Body of pancreas (tissue), 4 donors: ENCODE measurements at regions not wholly inside any gene's neighbourhood (a gene's known extent, or its start where the extent isn't known, plus 50 kb on each side); places are given as distances from the start of the nearest gene placed in this dataset.

ENCODE experiments used
- ATAC-seq: fragments of 150-250 bp; one replicate; pipeline ENCODE4 v1.9.1; 2016
- DNase-seq, 4 donors: peaks; one replicate each; pipeline ENCODE4 v3.0.0-alpha.2; 2019
- H3K27ac ChIP-seq, 4 donors: fragments of 200-600 bp; sonication (generic); 1 replicate in 3 of 4; 2 replicates in 1 of 4; pipeline versions ENCODE4 v1.5.1 to v1.6.1; 2016 to 2019; ENCODE audit warnings: mild to moderate bottlenecking in 1 of 4, mixed read lengths in 1 of 4, moderate library complexity in 1 of 4
- H3K27me3 ChIP-seq, 2 donors: fragments of 200-600 bp; sonication (generic); one replicate each; pipeline ENCODE4 v1.6.0; 2016; ENCODE audit warnings: mild to moderate bottlenecking in 1 of 2
- H3K36me3 ChIP-seq, 2 donors: fragments of 200-600 bp; sonication (generic); replicated peaks in 1 of 2; 2 replicates each; pipeline ENCODE4 v1.5.1; 2016; ENCODE audit warnings: low read depth in 2 of 2; ENCODE audit not compliant: insufficient read depth in 1 of 2
- H3K4me1 ChIP-seq: fragments of 200-600 bp; sonication (generic); one replicate; pipeline ENCODE4 v1.6.0; 2016
- H3K4me3 ChIP-seq, 2 donors: fragments of 200-600 bp; sonication (generic); 1 replicate in 1 of 2; 2 replicates in 1 of 2; pipeline ENCODE4 v1.5.1; 2016 to 2019
- H3K9me3 ChIP-seq, 3 donors: fragments of 200-600 bp; sonication (generic); 1 replicate in 2 of 3; 2 replicates in 1 of 3; pipeline ENCODE4 v1.5.1; 2016
- POLR2A ChIP-seq, 3 donors: fragments of 450-650 bp; IDR thresholded peaks; one replicate each; pipeline ENCODE4 v1.6.1; 2016; ENCODE audit warnings: antibody characterized with exemption in 3 of 3, mild to moderate bottlenecking in 2 of 3
- WGBS, 2 donors: methylation state at CpG; one replicate each; pipeline ENCODE4 v1.1.5; 2017; 5-methylcytosine and 5-hydroxymethylcytosine counted together
- intact Hi-C: fragments of 100-400 bp; cut with DNase I; formaldehyde crosslinking; loops from one replicate; pipeline ENCODE4 v1.15.1; 2023
- TF ChIP-seq, protein P1 (sequence below), 7 experiments: fragments of 450-650 bp in 4 of 7; fragments of 200-600 bp in 3 of 7; sonication (generic) in 3 of 7; IDR thresholded peaks; one replicate each; pipeline ENCODE4 v1.5.1; 2016 to 2019; ENCODE audit warnings: antibody characterized with exemption in 7 of 7

- H3K36me3 ChIP-seq: no peaks in the 10 kb centered on the region
- 74 to 81% methylated on average over 2 of the region's 2 CpGs for WGBS, 2 donors
- no peaks in the 10 kb centered on the region for H3K27me3 ChIP-seq
- H3K4me3 ChIP-seq: no peak overlapping the region
- TF ChIP-seq, protein P1, sequence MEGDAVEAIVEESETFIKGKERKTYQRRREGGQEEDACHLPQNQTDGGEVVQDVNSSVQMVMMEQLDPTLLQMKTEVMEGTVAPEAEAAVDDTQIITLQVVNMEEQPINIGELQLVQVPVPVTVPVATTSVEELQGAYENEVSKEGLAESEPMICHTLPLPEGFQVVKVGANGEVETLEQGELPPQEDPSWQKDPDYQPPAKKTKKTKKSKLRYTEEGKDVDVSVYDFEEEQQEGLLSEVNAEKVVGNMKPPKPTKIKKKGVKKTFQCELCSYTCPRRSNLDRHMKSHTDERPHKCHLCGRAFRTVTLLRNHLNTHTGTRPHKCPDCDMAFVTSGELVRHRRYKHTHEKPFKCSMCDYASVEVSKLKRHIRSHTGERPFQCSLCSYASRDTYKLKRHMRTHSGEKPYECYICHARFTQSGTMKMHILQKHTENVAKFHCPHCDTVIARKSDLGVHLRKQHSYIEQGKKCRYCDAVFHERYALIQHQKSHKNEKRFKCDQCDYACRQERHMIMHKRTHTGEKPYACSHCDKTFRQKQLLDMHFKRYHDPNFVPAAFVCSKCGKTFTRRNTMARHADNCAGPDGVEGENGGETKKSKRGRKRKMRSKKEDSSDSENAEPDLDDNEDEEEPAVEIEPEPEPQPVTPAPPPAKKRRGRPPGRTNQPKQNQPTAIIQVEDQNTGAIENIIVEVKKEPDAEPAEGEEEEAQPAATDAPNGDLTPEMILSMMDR (IDR thresholded peaks at IDR 0.05): no peak
- TF ChIP-seq POLR2A (IDR thresholded peaks at IDR 0.05): no peak
- no peak overlapping the region for H3K27ac ChIP-seq
- H3K4me1 ChIP-seq: peaks cover under 1% of the 10 kb centered on the region
- ATAC-seq (no peak), DNase-seq (no peak)
- intact Hi-C loops: no loop called here
- no peaks in the 10 kb centered on the region for H3K9me3 ChIP-seq
These were observed 316.5 kb upstream of the ROBO2 start for GRCh38 chr3:76723366-76723765.

- Histone ChIP-seq H3K27me3 (no peaks in the 10 kb centered on the region), H3K9me3 (no peaks in the 10 kb centered on the region), H3K36me3 (no peaks in the 10 kb centered on the region), H3K4me3 (no peak overlapping the region), H3K27ac (no peak overlapping the region), H3K4me1 (peaks cover 3% of the 10 kb centered on the region)
- TF ChIP-seq, protein P1 (IDR thresholded peaks at IDR 0.05): no peak
- TF ChIP-seq POLR2A (IDR thresholded peaks at IDR 0.05): no peak
- ATAC-seq (no peak), DNase-seq (no peak)
- intact Hi-C loops: no loop called here
- 90 to 91% methylated on average over 1 of the region's 1 CpG for WGBS, 2 donors
These were observed 315.8 kb upstream of the ROBO2 start for GRCh38 chr3:76724075-76724474.

DNA sequence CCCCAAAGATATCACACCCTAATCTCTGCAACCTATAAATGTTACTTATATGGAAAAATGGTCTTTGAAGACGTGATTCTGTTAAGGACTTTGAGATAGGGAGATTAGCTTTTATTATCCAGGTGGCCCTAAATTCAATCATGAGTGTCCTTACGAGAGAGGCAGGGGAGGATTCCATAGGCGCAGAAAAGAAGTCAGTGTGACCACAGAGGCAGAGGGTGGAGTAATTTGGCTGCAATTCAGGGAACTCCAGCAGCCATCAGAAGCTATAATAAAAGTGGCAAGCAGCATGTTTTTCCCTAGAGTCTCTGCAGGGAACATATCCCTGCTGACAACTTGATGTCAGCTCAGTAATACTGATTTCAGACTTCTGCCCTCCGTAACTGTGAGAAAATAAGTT, 315.2 kb upstream of the ROBO2 start:
- no peak for ATAC-seq
- TF ChIP-seq, protein P1 (IDR thresholded peaks at IDR 0.05): no peak
- TF ChIP-seq POLR2A (IDR thresholded peaks at IDR 0.05): no peak
- WGBS, 2 donors: 76 to 79% methylated on average over 4 of the region's 4 CpGs

GRCh38 chr3:76726034-76726433, 313.9 kb upstream of the ROBO2 start:
- DNase-seq (no peak), ATAC-seq (no peak)
- H3K27me3 ChIP-seq: no peaks in the 10 kb centered on the region
- intact Hi-C loops: no loop called here
- H3K9me3 ChIP-seq: no peaks in the 10 kb centered on the region
- WGBS, 2 donors: 86 to 87% methylated on average over 5 of the region's 5 CpGs
- H3K27ac ChIP-seq: no peak overlapping the region
- H3K4me1 ChIP-seq: peaks cover 3% of the 10 kb centered on the region
- no peak overlapping the region for H3K4me3 ChIP-seq
- no peaks in the 10 kb centered on the region for H3K36me3 ChIP-seq
- TF ChIP-seq POLR2A (IDR thresholded peaks at IDR 0.05): no peak
- TF ChIP-seq, protein P1 (IDR thresholded peaks at IDR 0.05): no peak

More for the DNA sequence above, 315.2 kb upstream of the ROBO2 start:
- Histone ChIP-seq H3K4me3 (no peak overlapping the region), H3K27ac (no peak overlapping the region), H3K36me3 (no peaks in the 10 kb centered on the region), H3K4me1 (peaks cover 3% of the 10 kb centered on the region), H3K9me3 (no peaks in the 10 kb centered on the region), H3K27me3 (no peaks in the 10 kb centered on the region)
- no peak for DNase-seq
- intact Hi-C loops: no loop called here

GRCh38 chr3:76728426-76728825, 311.5 kb upstream of the ROBO2 start:
- ATAC-seq (no peak), DNase-seq (no peak)
- Histone ChIP-seq H3K9me3 (no peaks in the 10 kb centered on the region), H3K4me3 (no peak overlapping the region), H3K4me1 (peaks cover 15% of the 10 kb centered on the region), H3K27ac (no peak overlapping the region), H3K36me3 (no peaks in the 10 kb centered on the region), H3K27me3 (no peaks in the 10 kb centered on the region)
- intact Hi-C loops: no loop called here
- 56 to 63% methylated on average over 4 of the region's 4 CpGs for WGBS, 2 donors
- TF ChIP-seq, protein P1 (IDR thresholded peaks at IDR 0.05): no peak
- TF ChIP-seq POLR2A (IDR thresholded peaks at IDR 0.05): no peak
